Right lobe of liver (tissue), 6 donors: ENCODE measurements at regions not wholly inside any gene's neighbourhood (a gene's known extent, or its start where the extent isn't known, plus 50 kb on each side); places are given as distances from the start of the nearest gene placed in this dataset.

Source experiments
- ATAC-seq, 4 donors: fragments of 200-7000 bp; cut with Tn5 transposase; one replicate each; pipeline ENCODE4 v1.9.1; 2020; ENCODE audit warnings: mild to moderate bottlenecking in 4 of 4, moderate library complexity in 4 of 4
- DNase-seq, 3 donors: peaks; one replicate each; pipeline ENCODE4 v3.0.0-alpha.2; 2020
- H3K27ac ChIP-seq, 3 donors: fragments of 200-600 bp; one replicate each; pipeline ENCODE4 v1.8.0; 2022
- H3K27me3 ChIP-seq, 2 donors: fragments of 200-600 bp; one replicate each; pipeline ENCODE4 v1.8.0; 2022
- H3K36me3 ChIP-seq, 4 donors: fragments of 200-600 bp; sonication (generic) in 1 of 4; one replicate each; pipeline versions ENCODE4 v1.5.1 to v1.8.0; 2017 to 2022; ENCODE audit warnings: control low read depth in 1 of 4
- H3K4me1 ChIP-seq, 4 donors: fragments of 200-600 bp; sonication (generic) in 1 of 4; one replicate each; pipeline versions ENCODE4 v1.5.1 to v1.8.0; 2017 to 2022; ENCODE audit warnings: control low read depth in 1 of 4
- H3K4me3 ChIP-seq, 3 donors: fragments of 200-600 bp; one replicate each; pipeline ENCODE4 v1.8.0; 2022
- H3K9me3 ChIP-seq, 4 donors: fragments of 200-600 bp; sonication (generic) in 1 of 4; one replicate each; pipeline versions ENCODE4 v1.5.1 to v1.8.0; 2017 to 2022; ENCODE audit warnings: control low read depth in 1 of 4
- POLR2A ChIP-seq: fragments of 450-650 bp; IDR thresholded peaks from one replicate; pipeline ENCODE4 v1.6.1; 2017; ENCODE audit warnings: antibody characterized with exemption, mild to moderate bottlenecking
- WGBS: methylation state at CpG from one replicate; pipeline ENCODE4 v1.1.6; 2018; ENCODE audit warnings: low coverage, low lambda C conversion rate; ENCODE audit not compliant: insufficient coverage; ENCODE audit errors: missing lambda C conversion rate; 5-methylcytosine and 5-hydroxymethylcytosine counted together
- intact Hi-C, 2 donors: fragments of 100-400 bp; cut with DNase I; formaldehyde crosslinking; loops; one replicate each; pipeline versions ENCODE4 v1.11.2 to v1.14.1; 2022
- TF ChIP-seq, protein P1 (sequence below), 4 donors: fragments of 200-600 bp in 3 of 4; fragments of 450-650 bp in 1 of 4; IDR thresholded peaks; one replicate each; pipeline versions ENCODE4 v1.5.1 to v1.8.0; 2016 to 2022; ENCODE audit warnings: antibody characterized with exemption in 4 of 4, mild to moderate bottlenecking in 2 of 4
- donor health status: DM: no; HTN: yes; CAD: no.
- donor health status: DM: no; HTN: no; CAD: no.
- donor health status: DM: no; HTN: no; CAD: no.
- donor health status: DM: no; HTN: yes; CAD: no.
- donor health status: DM: no; HTN: yes; CAD: no.

DNA sequence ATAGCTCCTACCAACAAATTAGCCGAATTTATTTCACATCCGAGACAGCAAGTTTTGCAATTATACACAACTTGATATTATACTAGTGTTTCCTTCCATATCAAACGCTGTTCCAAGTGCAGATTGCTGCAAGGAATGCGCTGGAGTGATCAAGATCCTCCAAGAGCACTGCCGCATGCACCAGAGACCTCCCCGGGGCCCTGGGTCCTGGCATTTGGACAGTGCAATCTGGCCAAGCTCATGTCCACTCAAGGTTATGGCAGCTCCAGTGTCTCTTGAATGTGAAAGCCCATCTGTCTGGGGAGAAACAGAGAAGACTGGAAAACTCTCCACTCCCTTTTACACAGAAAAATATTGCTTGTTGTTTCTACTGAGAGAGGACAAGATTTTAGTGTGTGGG lies 111.9 kb downstream of the HSPH1 start:
- Histone ChIP-seq H3K4me1 (no peaks in the 10 kb centered on the region), H3K9me3 (no peaks in the 10 kb centered on the region), H3K36me3 (no peaks in the 10 kb centered on the region), H3K27ac (no peak overlapping the region), H3K4me3 (no peak overlapping the region), H3K27me3 (no peaks in the 10 kb centered on the region)
- ATAC-seq (no peak), DNase-seq (no peak)
- TF ChIP-seq, protein P1, sequence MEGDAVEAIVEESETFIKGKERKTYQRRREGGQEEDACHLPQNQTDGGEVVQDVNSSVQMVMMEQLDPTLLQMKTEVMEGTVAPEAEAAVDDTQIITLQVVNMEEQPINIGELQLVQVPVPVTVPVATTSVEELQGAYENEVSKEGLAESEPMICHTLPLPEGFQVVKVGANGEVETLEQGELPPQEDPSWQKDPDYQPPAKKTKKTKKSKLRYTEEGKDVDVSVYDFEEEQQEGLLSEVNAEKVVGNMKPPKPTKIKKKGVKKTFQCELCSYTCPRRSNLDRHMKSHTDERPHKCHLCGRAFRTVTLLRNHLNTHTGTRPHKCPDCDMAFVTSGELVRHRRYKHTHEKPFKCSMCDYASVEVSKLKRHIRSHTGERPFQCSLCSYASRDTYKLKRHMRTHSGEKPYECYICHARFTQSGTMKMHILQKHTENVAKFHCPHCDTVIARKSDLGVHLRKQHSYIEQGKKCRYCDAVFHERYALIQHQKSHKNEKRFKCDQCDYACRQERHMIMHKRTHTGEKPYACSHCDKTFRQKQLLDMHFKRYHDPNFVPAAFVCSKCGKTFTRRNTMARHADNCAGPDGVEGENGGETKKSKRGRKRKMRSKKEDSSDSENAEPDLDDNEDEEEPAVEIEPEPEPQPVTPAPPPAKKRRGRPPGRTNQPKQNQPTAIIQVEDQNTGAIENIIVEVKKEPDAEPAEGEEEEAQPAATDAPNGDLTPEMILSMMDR (IDR thresholded peaks at IDR 0.05): no peak
- TF ChIP-seq POLR2A: no peak
- 39% methylated on average over 3 of the region's 6 CpGs for WGBS
- intact Hi-C loops: no loop called here

DNA sequence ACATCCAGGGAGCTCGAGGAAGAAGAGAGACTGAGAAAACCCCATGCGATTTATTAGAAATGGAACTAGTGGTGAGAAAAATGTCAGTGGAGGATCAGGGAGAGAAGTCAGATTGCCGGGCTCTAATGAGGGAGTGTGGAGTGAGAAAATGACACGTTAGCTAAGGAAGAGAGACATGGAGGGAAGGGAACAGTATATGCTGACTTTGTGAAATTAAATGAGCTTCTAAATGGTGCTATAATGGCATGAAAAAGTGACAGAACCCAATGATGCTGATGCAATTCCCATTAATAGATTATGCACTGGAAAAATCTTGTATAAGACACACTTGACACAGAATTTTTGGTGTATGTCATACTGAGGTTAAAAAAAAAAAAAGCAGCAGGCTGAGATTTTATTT lies 112.6 kb downstream of the HSPH1 start:
- TF ChIP-seq, protein P1 (IDR thresholded peaks at IDR 0.05): no peak
- TF ChIP-seq POLR2A: no peak
- no peaks in the 10 kb centered on the region for H3K4me1 ChIP-seq
- H3K27me3 ChIP-seq: no peaks in the 10 kb centered on the region
- no peaks in the 10 kb centered on the region for H3K9me3 ChIP-seq
- WGBS: 38% methylated on average over 4 of the region's 4 CpGs
- DNase-seq (no peak), ATAC-seq (no peak)
- intact Hi-C loops: no loop called here
- H3K36me3 ChIP-seq: no peaks in the 10 kb centered on the region
- no peak overlapping the region for H3K4me3 ChIP-seq
- H3K27ac ChIP-seq: no peak overlapping the region

DNA sequence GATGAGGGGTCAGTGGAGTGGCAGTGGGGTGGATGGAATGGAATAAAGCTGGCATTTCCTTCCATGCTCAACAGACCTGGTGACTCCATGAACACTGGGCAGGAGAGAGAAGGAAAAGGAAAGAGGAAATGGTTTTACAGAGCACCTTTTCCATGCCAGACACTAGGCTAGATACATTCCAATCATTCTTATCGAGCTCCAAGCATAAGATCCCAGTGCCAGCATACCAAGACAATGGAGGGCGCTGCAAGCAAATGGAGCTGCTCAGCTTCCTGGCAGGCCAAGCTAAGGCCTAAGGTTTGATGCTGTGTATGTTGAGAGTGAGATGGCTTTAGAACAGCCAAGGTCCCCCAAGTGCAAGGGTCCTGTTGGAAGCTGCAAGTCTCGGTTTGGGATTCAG lies 113.2 kb downstream of the HSPH1 start:
- Histone ChIP-seq H3K4me1 (no peaks in the 10 kb centered on the region), H3K36me3 (no peaks in the 10 kb centered on the region), H3K9me3 (no peaks in the 10 kb centered on the region), H3K4me3 (no peak overlapping the region), H3K27ac (no peak overlapping the region), H3K27me3 (no peaks in the 10 kb centered on the region)
- DNase-seq (no peak), ATAC-seq (no peak)
- WGBS: 52% methylated on average over 3 of the region's 3 CpGs
- intact Hi-C loops: no loop called here
- no peak for TF ChIP-seq POLR2A
- TF ChIP-seq, protein P1 (IDR thresholded peaks at IDR 0.05): no peak

DNA sequence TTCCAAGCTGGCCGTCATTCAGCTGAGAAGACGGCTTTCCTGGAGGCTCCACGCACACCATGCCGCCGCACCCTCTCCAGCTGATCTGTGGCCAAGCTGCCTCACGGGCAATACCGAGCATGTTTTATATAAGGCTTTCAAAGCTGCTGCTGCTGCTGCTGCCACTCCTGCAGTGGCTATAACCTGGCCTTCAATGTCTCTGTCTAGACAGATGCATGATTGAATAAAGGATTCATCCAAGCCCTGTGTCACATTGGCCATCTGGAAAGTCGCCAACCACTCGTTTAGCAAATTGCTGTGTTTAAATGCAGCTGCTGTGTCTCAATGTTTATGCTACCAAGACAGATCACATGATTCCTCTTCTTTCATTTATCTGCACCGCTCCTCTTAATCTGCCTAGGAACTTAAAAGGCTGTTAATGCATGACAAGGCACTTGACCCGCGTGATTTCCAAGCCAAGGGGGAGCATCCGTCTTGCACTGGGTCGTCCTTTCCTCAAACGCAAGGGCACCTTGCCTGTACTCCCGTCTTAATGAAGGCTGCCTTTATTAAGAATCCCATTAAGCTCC lies 114.3 kb downstream of the TEX26 start:
- H3K36me3 ChIP-seq: no peaks in the 10 kb centered on the region
- no peaks in the 10 kb centered on the region for H3K27me3 ChIP-seq
- ATAC-seq (no peak), DNase-seq (no peak)
- TF ChIP-seq, protein P1 (IDR thresholded peaks at IDR 0.05): no peak
- TF ChIP-seq POLR2A: no peak
- 36% methylated on average over 8 of the region's 16 CpGs for WGBS
- intact Hi-C loops: no loop called here
- no peaks in the 10 kb centered on the region for H3K9me3 ChIP-seq
- no peak overlapping the region for H3K27ac ChIP-seq
- H3K4me3 ChIP-seq: no peak overlapping the region
- no peaks in the 10 kb centered on the region for H3K4me1 ChIP-seq
